ENCODE measurements at regions not wholly inside any gene's neighbourhood (a gene's known extent, or its start where the extent isn't known, plus 50 kb on each side); places are given as distances from the start of the nearest gene placed in this dataset.

DNA sequence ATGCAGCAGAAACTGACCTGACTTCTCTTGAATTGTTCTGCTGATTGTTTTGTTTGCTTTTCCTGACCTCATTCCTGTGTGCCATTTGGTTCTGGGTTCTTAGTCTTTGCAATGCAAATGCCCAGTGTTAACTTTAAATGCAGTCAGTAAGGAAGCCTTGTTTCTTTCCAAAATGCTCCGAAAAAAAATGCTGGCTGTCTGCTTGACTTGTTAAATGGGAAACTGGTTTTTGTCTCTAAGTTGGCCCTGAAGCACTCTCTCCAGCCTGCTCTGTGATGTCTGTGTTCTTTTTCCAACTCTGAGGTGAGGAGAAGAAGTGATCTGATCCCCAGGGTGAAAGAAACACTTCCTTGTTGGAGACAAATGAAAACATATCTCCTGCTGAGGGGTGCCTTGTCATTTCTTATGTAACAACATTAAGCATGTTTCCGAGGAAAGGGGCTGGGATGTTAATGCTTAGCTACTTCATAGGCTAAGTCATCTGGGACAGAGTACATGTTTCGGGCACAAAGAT is 256.3 kb upstream of the ADGRL4 start (continued):
- TF ChIP-seq NANOG (IDR thresholded peaks at IDR 0.05; ENCODE audit: insufficient read depth, low read depth, low read length, poor library complexity, severe bottlenecking) (peak; percentile 30), CREB1 (IDR thresholded peaks at IDR 0.05) (no peak), TAF1 (IDR thresholded peaks at IDR 0.05; ENCODE audit: low read depth, low read length) (0 out of 2 replicates have a peak, but pooled peaks have one; percentile 21), CHD7 (IDR thresholded peaks at IDR 0.05; ENCODE audit: insufficient replicate concordance, low read length) (peak; percentile 94)

Measured in H1 (cell line).